SK-N-SH treated with all-trans-retinoic acid at 6 μM for 48 hours (cell line): ENCODE measurements at regions not wholly inside any gene's neighbourhood (a gene's known extent, or its start where the extent isn't known, plus 50 kb on each side); places are given as distances from the start of the nearest gene placed in this dataset.

Source experiments
- BACH2 ChIP-seq: fragments of 250-450 bp; sonication (Bioruptor Pico); IDR thresholded peaks from 2 replicates; pipeline ENCODE4 v1.9.0; 2021; ENCODE audit warnings: mild to moderate bottlenecking, borderline replicate concordance
- ESRRG ChIP-seq: fragments of 250-450 bp; sonication (Bioruptor Pico); IDR thresholded peaks from 2 replicates; pipeline ENCODE4 v1.6.1; 2021; ENCODE audit warnings: mild to moderate bottlenecking
- RARB ChIP-seq: fragments of 250-450 bp; sonication (Bioruptor Pico); IDR thresholded peaks from 2 replicates; pipeline ENCODE4 v1.8.0; 2021; ENCODE audit warnings: mild to moderate bottlenecking, moderate library complexity
- TOX ChIP-seq: fragments of 250-450 bp; sonication (Bioruptor Pico); IDR thresholded peaks from 2 replicates; pipeline ENCODE4 v1.8.0; 2021; ENCODE audit warnings: mild to moderate bottlenecking, moderate library complexity, borderline replicate concordance
- TSHZ2 ChIP-seq: fragments of 250-450 bp; sonication (Bioruptor Pico); IDR thresholded peaks from 2 replicates; pipeline ENCODE4 v1.5.0; 2020; ENCODE audit warnings: mild to moderate bottlenecking, moderate library complexity
- ZC3H10 ChIP-seq: fragments of 250-450 bp; sonication (Bioruptor Pico); IDR thresholded peaks from 2 replicates; pipeline ENCODE4 v1.5.1; 2021; ENCODE audit warnings: mild to moderate bottlenecking, moderate library complexity
- ZFP3 ChIP-seq: fragments of 250-450 bp; sonication (Bioruptor Pico); IDR thresholded peaks from 2 replicates; pipeline ENCODE4 v1.5.0; 2020; ENCODE audit warnings: mild to moderate bottlenecking, moderate library complexity
- ZFP30 ChIP-seq: fragments of 450-650 bp; formaldehyde crosslinking; IDR thresholded peaks from 2 replicates; pipeline ENCODE4 v1.5.0; 2022; ENCODE audit warnings: mild to moderate bottlenecking, moderate library complexity
- ZNF565 ChIP-seq: fragments of 450-650 bp; formaldehyde crosslinking; conservative IDR thresholded peaks from 2 replicates; pipeline ENCODE4 v1.5.0; 2020; ENCODE audit warnings: low read depth, mild to moderate bottlenecking, moderate library complexity
- ZNF8 ChIP-seq: fragments of 450-650 bp; formaldehyde crosslinking; IDR thresholded peaks from 2 replicates; pipeline ENCODE4 v1.5.0; 2020; ENCODE audit warnings: mild to moderate bottlenecking, moderate library complexity
- TF ChIP-seq, protein P1 (sequence below): fragments of 250-450 bp; sonication (Bioruptor Pico); IDR thresholded peaks from 2 replicates; pipeline ENCODE4 v1.5.1; 2020; ENCODE audit warnings: low read depth, mild to moderate bottlenecking, moderate library complexity
- TF ChIP-seq, protein P2 (sequence below): fragments of 250-450 bp; sonication (Bioruptor Pico); IDR thresholded peaks from 2 replicates; pipeline ENCODE4 v1.8.0; 2020; ENCODE audit warnings: mild to moderate bottlenecking, moderate library complexity, borderline replicate concordance
- TF ChIP-seq, protein P3 (sequence below): fragments of 250-450 bp; sonication (Bioruptor Pico); IDR thresholded peaks from 2 replicates; pipeline ENCODE4 v1.5.1; 2021; ENCODE audit warnings: mild to moderate bottlenecking, moderate library complexity

- no peak for TF ChIP-seq TSHZ2 (CRISPR knock-in tag)
- no peak for TF ChIP-seq RARB (CRISPR knock-in tag)
- no peak for TF ChIP-seq ZFP3 (CRISPR knock-in tag)
- no peak for TF ChIP-seq ZNF565 (CRISPR knock-in tag)
- TF ChIP-seq, protein P1, sequence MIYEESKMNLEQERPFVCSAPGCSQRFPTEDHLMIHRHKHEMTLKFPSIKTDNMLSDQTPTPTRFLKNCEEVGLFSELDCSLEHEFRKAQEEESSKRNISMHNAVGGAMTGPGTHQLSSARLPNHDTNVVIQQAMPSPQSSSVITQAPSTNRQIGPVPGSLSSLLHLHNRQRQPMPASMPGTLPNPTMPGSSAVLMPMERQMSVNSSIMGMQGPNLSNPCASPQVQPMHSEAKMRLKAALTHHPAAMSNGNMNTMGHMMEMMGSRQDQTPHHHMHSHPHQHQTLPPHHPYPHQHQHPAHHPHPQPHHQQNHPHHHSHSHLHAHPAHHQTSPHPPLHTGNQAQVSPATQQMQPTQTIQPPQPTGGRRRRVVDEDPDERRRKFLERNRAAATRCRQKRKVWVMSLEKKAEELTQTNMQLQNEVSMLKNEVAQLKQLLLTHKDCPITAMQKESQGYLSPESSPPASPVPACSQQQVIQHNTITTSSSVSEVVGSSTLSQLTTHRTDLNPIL (CRISPR knock-in tag), result no peak
- TF ChIP-seq ZC3H10 (CRISPR knock-in tag), result no peak
- TF ChIP-seq BACH2 (CRISPR knock-in tag), result no peak
- TF ChIP-seq TOX (CRISPR knock-in tag), result no peak
- TF ChIP-seq, protein P2, sequence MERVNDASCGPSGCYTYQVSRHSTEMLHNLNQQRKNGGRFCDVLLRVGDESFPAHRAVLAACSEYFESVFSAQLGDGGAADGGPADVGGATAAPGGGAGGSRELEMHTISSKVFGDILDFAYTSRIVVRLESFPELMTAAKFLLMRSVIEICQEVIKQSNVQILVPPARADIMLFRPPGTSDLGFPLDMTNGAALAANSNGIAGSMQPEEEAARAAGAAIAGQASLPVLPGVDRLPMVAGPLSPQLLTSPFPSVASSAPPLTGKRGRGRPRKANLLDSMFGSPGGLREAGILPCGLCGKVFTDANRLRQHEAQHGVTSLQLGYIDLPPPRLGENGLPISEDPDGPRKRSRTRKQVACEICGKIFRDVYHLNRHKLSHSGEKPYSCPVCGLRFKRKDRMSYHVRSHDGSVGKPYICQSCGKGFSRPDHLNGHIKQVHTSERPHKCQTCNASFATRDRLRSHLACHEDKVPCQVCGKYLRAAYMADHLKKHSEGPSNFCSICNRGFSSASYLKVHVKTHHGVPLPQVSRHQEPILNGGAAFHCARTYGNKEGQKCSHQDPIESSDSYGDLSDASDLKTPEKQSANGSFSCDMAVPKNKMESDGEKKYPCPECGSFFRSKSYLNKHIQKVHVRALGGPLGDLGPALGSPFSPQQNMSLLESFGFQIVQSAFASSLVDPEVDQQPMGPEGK (CRISPR knock-in tag), result no peak
- no peak for TF ChIP-seq ZFP30 (CRISPR knock-in tag)
- TF ChIP-seq ZNF8, result no peak
- TF ChIP-seq, protein P3, sequence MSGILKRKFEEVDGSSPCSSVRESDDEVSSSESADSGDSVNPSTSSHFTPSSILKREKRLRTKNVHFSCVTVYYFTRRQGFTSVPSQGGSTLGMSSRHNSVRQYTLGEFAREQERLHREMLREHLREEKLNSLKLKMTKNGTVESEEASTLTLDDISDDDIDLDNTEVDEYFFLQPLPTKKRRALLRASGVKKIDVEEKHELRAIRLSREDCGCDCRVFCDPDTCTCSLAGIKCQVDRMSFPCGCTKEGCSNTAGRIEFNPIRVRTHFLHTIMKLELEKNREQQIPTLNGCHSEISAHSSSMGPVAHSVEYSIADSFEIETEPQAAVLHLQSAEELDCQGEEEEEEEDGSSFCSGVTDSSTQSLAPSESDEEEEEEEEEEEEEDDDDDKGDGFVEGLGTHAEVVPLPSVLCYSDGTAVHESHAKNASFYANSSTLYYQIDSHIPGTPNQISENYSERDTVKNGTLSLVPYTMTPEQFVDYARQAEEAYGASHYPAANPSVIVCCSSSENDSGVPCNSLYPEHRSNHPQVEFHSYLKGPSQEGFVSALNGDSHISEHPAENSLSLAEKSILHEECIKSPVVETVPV (CRISPR knock-in tag), result no peak
- no peak for TF ChIP-seq ESRRG
These were observed 101.4 kb upstream of the RAB6C start for GRCh38 chr2:129877795-129878775.
